HG02840 (cell line): ENCODE measurements at regions not wholly inside any gene's neighbourhood (a gene's known extent, or its start where the extent isn't known, plus 50 kb on each side); places are given as distances from the start of the nearest gene placed in this dataset.
"Not testable (repeated sequence)": the region's sequence is repeated elsewhere in the genome, so short reads cannot be mapped to it uniquely, and the experiment has no call there.

Source experiments
- ATAC-seq: cut with Tn5 transposase; IDR thresholded peaks from one replicate; pipeline ENCODE4 v1.9.1; 2021; ENCODE audit warnings: mild to moderate bottlenecking, moderate library complexity, moderate number of reproducible peaks; ENCODE audit not compliant: unreplicated experiment, low FRiP score

DNA sequence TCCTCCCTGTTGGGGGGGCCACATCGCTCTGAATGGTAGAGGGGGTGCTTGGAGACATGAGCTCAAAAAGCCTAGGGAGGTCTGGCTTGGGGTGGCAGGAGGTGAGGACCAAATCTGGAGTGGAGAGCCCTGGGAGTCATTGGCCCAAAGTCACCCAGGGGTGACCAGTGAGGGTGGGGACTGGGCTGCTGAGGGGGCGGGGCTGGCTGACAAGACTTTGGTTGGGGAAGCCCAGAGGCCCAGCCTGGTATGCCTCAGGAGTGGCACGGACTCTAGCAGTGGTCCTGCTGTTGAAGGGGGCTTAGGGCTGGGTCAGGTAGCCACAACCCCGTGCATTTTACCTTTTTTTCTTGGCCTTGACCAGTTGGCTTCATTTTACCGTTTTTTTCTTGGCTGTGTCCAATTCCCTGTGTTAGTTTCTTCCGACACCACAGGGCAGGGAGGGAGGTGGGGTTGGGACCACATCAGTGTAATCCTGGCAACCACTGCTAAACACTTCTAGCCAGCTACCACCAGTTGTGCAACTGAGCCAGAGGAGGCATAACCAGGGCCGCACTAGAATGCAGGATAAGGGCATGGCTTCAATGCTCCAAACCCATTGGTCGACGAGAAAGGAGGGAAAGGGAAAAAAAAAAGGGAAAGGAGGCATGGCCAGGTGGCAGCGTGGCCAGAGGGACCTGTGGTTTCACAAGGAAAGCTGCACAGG is 105.3 kb upstream of the C2CD4B start:
- ATAC-seq = no peak

DNA sequence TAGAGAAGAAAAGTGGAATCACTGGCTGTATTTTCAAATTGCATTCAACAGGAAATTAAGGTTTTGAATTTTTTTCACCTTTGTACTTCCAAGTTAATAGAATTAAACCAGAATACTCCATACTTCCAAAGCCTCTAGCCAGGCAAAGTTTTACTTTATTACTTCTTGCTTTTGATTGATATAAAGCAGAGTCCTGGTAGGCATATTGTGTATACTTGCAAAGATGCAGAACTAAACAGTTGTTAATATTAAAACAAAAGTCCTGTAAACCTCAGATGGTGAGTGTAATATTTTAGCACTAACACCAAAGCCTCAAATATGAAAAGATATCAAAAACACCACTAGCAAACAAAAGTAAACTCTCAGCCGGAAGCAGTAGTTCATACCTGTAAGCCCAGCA is 107.2 kb upstream of the C2CD4B start:
- ATAC-seq = no peak

DNA sequence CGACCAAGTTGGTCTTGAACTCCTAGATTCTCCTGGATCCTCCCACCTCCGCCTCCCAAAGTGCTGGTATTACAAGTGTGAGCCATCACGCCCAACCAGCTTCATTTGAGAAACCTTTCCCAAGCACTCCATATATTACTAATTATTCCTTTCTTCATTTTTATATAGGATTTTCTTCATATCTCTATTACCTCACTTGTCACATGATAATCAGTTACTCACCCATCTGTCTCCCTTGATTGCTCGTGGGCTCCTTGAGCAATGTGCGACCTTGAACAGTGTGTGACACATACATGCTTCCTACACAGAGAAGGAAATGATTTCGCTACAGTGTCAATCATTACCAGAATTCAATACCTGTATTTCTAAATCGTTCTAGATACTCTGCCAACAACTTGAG is 110.7 kb upstream of the C2CD4B start:
- no peak for ATAC-seq

DNA sequence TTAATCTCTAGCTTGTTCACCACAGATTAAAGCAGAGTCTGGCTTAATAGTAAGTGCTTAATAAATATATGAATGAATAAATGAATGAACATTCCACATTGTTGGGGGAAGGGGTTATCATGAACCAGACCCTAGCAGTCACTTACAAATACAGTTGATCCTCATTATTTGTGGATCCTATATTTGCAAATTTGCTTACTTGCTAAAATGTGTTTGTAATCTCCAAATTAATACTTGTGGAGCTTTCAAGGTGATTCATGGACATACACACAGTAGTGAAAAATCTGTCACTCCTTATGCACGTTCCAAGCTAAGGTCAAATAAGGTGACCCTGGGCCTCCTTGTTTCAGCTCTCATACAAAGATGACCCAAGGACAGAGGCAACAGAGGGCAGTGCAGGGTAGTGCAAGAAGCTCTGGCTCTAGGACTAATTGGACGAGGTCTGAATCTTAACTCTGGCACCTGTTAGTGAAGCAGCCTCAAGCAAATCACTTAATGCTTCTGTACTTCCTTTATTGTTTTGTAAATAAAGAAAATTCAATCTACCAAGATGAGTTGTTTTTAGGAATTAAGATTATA is 112.8 kb upstream of the C2CD4B start:
- ATAC-seq = no peak

DNA sequence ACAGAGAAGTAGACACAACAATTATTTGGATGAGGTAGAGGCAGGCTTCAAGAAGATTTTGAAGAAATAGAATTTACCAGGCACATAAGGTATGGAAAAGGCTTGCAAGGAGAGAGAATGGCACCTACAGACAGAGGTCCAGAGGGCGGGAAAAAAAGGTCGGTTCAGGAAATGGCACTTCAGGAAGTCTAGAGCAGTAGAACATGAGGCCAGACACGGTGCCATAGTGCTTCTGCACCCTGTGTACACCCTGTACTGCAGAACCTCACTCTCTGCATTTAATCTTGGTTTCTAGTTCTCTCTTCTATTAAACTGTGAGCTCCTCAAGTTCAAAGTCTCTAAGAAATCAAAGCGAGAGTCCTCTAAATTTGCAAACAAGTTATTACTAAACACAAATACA is 113.4 kb upstream of the C2CD4B start:
- no peak for ATAC-seq

DNA sequence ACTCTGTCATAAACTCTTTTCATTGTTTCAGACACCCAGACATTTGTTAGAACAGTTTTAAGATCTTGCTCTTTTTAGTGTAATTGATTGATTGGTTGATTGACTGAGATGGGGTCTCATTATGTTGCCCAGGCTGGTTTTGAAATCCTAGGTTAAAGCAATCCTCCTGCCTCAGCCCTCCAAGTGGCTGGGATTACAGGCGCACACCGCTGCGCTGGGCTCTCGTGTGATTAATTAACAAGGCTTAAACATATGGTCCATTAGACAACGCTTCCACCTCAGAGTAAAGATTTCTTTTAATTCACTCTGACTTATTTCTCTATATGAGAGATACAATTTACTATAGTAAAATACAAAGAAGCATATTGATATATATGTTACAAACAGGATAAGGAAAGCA is 114.0 kb upstream of the C2CD4B start:
- no peak for ATAC-seq

DNA sequence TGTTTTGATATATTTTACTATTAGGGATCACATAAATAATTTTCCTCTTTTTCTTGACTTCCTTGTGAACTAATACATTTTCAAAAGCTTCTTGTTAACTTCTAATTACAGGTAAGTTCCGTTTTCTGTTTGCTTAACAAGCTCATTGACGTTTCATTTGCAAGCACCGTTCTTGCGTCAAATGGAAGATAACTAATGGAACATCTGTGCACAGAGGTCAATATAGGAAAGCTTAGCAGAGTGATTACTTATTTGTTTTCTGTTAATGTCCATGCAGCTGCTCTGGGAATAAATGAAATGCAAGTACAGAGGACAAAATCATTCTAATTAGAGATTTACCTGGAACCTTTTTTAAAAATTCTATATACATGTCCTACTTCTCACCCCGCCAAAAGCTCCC is 115.5 kb upstream of the C2CD4B start:
- ATAC-seq = no peak

DNA sequence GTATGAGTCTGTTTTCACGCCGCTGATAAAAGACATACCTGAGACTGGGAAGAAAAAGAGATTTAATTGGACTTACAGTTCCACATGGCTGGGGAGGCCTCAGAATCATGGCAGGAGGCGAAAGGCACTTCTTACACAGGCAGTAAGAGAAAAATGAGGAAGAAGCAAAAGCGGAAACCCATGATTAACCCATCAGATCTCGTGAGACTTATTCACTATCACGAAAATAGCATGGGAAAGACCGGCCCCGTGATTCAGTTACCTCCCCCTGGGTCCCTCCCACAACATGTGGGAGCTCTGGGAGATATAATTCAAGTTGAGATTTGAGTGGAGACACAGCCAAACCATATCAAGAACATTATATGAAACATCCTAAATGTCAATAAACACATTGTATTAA is 116.7 kb upstream of the C2CD4B start:
- not testable (repeated sequence) for ATAC-seq

DNA sequence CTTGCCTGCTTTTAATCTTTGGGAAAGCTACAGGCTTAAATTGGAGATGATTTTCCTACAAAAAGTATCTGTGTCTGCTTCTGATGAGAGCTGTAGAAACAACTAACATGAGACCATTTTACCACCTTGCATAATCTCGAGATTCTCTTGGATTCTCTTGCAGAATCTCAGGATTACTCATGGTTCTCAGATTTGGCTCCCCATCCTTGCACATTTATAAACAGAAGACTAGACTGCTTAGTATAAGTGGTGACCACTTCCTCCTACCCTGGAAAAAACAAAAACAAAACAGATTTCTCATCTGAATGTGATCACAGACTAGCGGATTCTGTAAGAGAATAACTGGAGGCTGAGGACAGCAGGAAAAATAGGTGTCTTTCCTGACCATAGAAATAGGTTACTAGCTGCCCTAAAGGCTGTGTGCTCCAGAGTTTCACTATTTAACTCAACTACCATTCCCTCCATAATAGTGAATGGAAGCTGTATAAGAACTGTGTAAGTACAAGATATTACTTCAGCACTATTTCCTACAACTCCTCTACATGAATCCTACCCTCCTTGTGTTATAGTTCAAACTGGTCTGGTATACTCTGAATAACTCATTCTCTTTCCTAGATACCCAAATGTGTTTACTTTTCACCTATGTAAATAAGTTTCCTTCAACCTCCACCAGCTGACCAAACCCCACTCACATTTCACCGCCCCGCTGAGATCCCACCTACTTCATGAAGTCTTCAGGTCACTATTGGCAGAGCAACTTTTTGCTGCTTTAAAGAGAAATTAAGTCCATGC is 122.2 kb upstream of the C2CD4B start:
- ATAC-seq = no peak

DNA sequence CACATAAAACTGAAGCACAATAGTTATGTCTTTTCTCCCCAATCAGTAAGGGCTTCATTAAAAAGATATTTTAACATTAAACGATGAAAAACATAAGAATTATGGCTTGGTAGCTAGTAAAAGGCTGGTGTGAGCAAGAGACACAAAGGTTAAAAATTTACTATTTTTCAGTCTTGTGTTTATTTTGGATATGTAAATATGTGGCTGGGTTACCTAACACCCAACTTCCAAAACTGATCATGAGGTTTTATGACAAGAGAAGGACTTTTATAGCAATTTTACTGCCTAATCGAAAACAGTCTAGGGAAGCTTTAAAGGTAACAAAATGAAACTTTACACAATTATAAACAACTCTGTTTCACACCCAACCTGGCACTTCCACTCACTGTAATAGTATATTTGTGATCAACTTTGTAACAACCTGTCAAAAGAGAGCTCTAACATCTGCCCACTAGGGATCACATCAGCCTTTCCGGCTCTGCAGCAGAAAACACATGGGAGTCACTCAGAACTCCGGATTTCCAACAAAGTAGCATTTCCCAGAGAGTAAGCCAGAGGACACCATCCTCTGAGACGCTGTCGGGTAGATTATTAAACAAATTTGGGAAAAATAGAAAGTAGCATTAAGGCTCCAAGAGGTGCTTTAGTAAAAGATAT is 123.4 kb upstream of the C2CD4B start:
- ATAC-seq = no peak

DNA sequence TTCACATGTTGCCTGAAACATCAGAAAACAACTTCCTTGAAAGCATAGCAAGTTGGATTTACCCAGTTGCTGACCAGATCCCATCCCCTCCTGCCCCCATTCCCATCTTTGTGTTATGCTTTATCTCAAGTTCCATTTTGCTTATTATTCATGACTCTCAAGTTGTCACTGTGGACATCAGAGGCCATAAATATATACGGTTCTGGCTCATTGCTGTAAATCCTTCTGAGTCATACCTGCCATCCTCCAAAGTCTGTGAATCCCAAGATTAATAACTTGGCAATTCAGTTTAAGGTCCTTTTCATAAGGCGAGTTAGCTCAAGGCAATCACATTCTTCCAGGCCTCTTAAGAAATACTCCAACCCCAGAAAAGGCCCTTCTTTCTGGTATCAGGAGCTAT is 126.2 kb upstream of the C2CD4B start:
- ATAC-seq = no peak

DNA sequence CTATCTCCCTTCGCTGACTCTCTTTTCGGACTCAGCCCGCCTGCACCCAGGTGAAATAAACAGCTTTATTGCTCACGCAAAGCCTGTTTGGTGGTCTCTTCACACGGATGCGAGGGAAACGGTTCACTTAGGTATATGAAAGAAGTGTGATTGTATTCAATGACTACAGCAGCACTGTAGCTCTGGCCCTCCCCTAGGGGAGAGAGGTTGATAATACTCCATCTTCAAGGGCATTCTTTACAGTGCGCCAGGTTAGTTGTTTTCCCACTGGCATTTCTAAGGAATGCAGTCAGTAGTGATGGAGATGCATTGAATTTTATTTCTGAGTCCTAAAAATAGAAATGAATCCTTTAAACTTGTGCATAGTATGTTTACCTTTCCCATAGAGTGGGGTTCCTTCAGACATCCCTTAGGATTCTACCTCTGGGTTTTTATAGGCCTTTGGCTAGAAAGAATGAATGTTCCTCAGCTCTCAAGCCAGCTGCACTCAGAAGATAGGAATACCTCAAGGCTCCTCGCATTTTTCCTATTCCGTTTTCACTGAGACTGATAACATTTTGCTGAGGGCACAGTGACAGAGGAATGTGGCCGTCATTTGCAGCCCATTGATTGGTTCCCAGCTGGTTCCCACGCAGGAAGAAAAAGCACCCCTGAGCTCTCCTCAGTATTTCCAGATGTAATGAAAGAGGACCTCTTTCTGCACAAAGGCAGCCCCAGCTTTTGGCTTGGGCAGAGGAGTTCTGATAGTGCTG is 131.8 kb upstream of the C2CD4B start:
- ATAC-seq = no peak

DNA sequence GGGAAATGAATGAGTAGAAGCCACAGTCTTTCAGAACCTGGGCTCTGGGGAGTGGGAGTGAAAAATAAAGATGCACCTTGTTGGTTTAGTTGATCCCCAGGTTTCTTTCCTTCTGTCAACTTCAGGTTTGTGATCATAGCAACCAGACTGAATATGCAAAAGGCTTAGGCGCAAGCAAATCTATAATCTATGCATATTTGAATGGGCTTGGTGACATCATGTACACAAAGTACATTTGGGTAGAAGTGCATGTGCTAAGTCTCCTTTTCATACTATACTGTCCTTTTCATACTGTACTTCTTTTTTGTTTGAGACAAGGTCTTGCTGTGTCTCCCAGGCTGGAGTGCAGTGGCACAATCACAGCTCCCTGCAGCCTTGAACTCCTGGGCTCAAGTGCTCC is 132.4 kb upstream of the C2CD4B start:
- ATAC-seq = no peak

DNA sequence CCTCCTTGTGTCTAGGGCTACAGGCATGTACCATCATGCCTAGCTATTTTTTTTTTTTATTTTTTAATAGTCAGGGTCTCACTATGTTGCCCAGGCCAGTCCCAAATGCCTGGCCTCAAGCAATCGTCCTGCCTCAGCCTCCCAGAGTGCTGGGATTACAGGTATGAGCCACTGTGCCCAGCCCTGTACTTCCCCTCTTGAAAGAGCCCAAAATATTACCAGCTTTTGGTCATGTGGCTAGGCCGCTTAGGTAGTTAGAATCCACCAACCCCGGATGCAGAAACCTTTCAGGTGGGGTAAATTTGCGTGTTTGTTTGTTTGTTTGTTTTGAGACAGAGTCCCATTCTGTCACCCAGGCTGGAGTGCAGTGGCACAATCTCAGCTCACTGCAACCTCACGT is 132.8 kb upstream of the C2CD4B start:
- ATAC-seq = no peak

DNA sequence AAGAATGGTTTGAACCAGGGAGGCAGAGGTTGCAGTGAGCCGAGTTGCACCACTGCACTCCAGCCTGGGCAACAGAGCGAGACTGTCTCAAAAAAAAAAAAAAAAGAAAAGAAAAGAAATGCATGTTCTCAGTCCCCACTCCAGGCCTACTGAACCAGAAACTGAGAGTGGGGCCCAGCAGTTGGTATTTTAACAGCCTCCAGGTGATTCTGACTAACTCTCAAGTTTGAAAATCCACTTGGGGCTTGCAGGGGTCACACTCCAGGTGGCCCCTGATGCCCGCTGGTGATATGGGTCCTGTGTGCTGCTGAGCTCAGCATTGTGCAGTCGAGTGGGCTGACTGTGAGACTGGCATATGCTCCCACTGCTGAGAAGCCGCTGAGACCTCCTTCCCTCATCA is 133.7 kb upstream of the C2CD4B start:
- ATAC-seq = no peak

DNA sequence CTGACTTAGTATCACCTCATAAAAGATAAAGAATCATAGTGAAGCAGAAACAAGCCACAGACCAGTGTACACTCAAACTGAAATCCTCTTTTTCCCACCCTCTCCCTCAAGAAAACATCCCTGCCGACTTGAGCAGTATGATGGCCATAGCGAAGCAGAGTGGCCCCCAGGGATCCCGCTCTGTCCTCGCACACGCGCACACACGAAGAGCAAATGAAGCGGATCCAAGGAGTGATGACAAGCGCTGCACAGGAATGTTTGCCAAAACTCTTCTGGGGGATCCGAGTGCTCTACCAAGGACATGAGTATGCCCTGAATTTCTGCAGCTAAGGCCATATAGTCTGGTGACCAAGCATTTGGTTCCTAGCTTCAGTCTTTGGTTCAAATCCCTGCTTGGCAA is 134.5 kb upstream of the C2CD4B start:
- no peak for ATAC-seq

DNA sequence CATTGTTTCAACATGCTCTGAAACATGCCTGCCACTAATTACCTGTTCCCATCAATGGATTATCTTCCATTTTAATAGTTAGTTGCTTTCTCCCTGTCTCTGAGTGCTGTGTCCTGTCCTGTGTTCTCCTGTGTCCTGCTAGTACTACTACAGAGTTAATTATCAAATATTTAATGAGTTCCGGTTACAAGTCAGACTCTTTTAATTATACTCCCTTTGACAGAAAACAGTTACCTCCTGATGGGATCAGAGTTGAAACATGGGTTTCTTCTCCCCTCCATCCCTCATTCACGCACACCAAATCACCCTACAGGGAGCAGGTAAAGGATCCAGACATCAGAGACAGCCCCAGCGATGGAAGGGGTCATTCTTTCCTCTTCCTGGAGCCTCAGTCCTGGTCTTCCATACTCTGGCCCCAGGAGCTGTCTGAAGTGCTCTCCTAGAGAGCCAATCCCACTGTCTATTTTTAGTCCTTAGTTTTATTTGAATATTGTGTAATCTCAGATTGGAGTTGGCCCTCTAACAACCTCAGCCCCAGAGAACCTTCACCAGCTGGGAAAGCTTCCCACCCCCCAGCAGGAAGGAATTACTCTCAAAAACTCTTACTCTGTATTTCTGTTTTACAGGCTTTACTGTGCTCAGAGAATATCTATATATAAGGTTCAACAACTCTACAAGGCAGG is 137.0 kb upstream of the C2CD4B start:
- no peak for ATAC-seq

DNA sequence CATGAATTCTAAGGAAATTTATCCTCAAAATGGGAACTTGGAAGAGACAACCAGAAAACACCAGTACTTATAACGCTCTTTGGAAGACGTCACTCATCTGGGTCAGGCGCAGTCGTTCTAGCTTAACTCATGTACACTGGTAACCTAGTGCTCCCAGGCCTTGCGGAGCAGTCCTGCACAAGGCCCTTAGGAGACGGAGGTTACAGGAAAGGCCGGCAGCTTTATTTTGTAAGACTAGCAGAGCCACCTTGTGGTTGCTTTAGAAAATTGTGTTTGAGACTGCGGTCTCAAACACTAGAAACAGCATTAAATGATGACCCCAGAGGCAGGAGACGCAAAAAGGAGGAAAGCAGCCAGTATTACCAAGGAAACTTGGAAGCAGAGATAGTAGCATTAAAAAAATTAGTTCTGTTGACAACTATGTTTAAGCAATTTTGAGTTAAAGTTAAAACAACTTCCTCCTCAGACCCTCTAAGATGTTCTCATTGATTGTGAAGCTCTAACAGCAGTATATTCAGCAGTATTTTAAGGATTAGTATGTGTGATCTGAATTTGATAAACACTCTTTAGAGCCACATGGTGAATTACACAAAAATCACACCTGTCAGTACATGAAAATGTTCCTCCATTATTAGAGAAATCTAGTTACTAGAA is 141.9 kb upstream of the C2CD4B start:
- ATAC-seq = no peak

DNA sequence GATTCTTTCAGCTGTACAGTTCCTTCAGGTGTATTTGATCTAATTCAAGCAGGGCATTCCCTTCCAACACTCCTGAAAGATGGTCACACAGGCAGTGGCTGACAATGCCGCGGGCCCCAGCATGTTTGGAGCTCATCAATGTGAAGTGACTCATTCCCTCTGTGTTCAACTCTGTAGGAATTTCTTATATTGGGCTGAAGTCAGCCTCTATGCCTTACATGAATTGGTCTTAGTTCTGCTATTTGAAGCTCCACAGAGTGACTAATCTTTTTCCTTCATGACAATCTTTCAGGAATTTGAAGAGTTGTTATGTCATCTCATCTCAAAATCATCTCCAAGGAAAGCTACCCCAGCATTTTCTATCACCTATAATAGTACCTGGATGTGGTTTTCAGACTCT is 142.5 kb upstream of the C2CD4B start:
- no peak for ATAC-seq
